ENCODE measurements at regions not wholly inside any gene's neighbourhood (a gene's known extent, or its start where the extent isn't known, plus 50 kb on each side); places are given as distances from the start of the nearest gene placed in this dataset.

- Histone ChIP-seq H3K27ac (no peak overlapping the region), H3K36me3 (no peaks in the 10 kb centered on the region), H3K4me3 (no peak overlapping the region), H3K9me3 (no peaks in the 10 kb centered on the region), H3K27me3 (no peaks in the 10 kb centered on the region), H3K4me1 (no peaks in the 10 kb centered on the region)
- TF ChIP-seq POLR2AphosphoS5 (IDR thresholded peaks at IDR 0.05; ENCODE audit: insufficient read depth in 1 of 2, low read depth in 1 of 2): no peak
- no peak for TF ChIP-seq POLR2A (IDR thresholded peaks at IDR 0.05)
- no peak for TF ChIP-seq CTCF (IDR thresholded peaks at IDR 0.05)
- DNase-seq (ENCODE audit: extremely low spot score in 2 of 2): no peak
- intact Hi-C loops (cut with DNase I): no loop called here
These were observed 590.5 kb upstream of the ATP2B1 start for GRCh38 chr12:90299121-90299520.

- Histone ChIP-seq H3K36me3 (no peaks in the 10 kb centered on the region), H3K27ac (no peak overlapping the region), H3K9me3 (no peaks in the 10 kb centered on the region), H3K4me3 (no peak overlapping the region), H3K4me1 (no peaks in the 10 kb centered on the region), H3K27me3 (no peaks in the 10 kb centered on the region)
- DNase-seq (ENCODE audit: extremely low spot score in 2 of 2): no peak
- TF ChIP-seq CTCF (IDR thresholded peaks at IDR 0.05) (no peak), POLR2AphosphoS5 (IDR thresholded peaks at IDR 0.05; ENCODE audit: insufficient read depth in 1 of 2, low read depth in 1 of 2) (no peak), POLR2A (IDR thresholded peaks at IDR 0.05) (no peak)
- intact Hi-C loops (cut with DNase I): no loop called here
These were observed 589.8 kb upstream of the ATP2B1 start for GRCh38 chr12:90298289-90298948.

GRCh38 chr12:90295858-90296257 is 587.2 kb upstream of the ATP2B1 start:
- Histone ChIP-seq H3K4me3 (no peak overlapping the region), H3K9me3 (no peaks in the 10 kb centered on the region), H3K27me3 (no peaks in the 10 kb centered on the region), H3K36me3 (no peaks in the 10 kb centered on the region), H3K27ac (no peak overlapping the region), H3K4me1 (peaks cover 10% of the 10 kb centered on the region)
- no peak for TF ChIP-seq POLR2AphosphoS5 (IDR thresholded peaks at IDR 0.05; ENCODE audit: insufficient read depth in 1 of 2, low read depth in 1 of 2)
- no peak for TF ChIP-seq CTCF (IDR thresholded peaks at IDR 0.05)
- no peak for TF ChIP-seq POLR2A (IDR thresholded peaks at IDR 0.05)
- intact Hi-C loops (cut with DNase I): no loop called here
- no peak for DNase-seq (ENCODE audit: extremely low spot score in 2 of 2)

- Histone ChIP-seq H3K36me3 (no peaks in the 10 kb centered on the region), H3K27ac (no peak overlapping the region), H3K4me1 (peaks cover 10% of the 10 kb centered on the region), H3K27me3 (no peaks in the 10 kb centered on the region), H3K9me3 (no peaks in the 10 kb centered on the region), H3K4me3 (no peak overlapping the region)
- intact Hi-C loops (cut with DNase I): no loop called here
- no peak for DNase-seq (ENCODE audit: extremely low spot score in 2 of 2)
- TF ChIP-seq CTCF (IDR thresholded peaks at IDR 0.05) (no peak), POLR2A (IDR thresholded peaks at IDR 0.05) (no peak), POLR2AphosphoS5 (IDR thresholded peaks at IDR 0.05; ENCODE audit: insufficient read depth in 1 of 2, low read depth in 1 of 2) (no peak)
These were observed 583.5 kb upstream of the ATP2B1 start for GRCh38 chr12:90292183-90292582.

Data from vagina (tissue), 2 donors.